H1 (cell line): ENCODE measurements at regions not wholly inside any gene's neighbourhood (a gene's known extent, or its start where the extent isn't known, plus 50 kb on each side); places are given as distances from the start of the nearest gene placed in this dataset.

ENCODE experiments used
- BCL11A ChIP-seq, 2 experiments: IDR thresholded peaks; one replicate each; pipeline ENCODE4 v1.6.1; 2011; ENCODE audit warnings: low read depth in 2 of 2, low read length in 2 of 2, mild to moderate bottlenecking in 2 of 2
- CEBPB ChIP-seq: IDR thresholded peaks from 2 replicates; pipeline ENCODE4 v1.6.1; 2012; ENCODE audit warnings: low read depth, low read length
- FOSL1 ChIP-seq: IDR thresholded peaks from 2 replicates; pipeline ENCODE4 v1.6.1; 2011; ENCODE audit warnings: mild to moderate bottlenecking, low read depth, low read length, moderate library complexity; ENCODE audit not compliant: insufficient read depth
- GABPA ChIP-seq: IDR thresholded peaks from 2 replicates; pipeline ENCODE4 v1.6.1; 2011; ENCODE audit warnings: mild to moderate bottlenecking, low read length, moderate library complexity, borderline replicate concordance; ENCODE audit not compliant: insufficient read depth
- JUN ChIP-seq: IDR thresholded peaks from 2 replicates; pipeline ENCODE4 v1.6.1; 2011; ENCODE audit warnings: low read depth, mild to moderate bottlenecking, improper control_type of control experiment, low read length
- POLR2A ChIP-seq, 2 experiments: IDR thresholded peaks; 1 replicate in 1 of 2; 2 replicates in 1 of 2; pipeline ENCODE4 v1.6.1; 2011; ENCODE audit warnings: low read depth in 2 of 2, low read length in 2 of 2, mild to moderate bottlenecking in 2 of 2; ENCODE audit errors: control extremely low read depth in 1 of 2
- POLR2AphosphoS5 ChIP-seq: IDR thresholded peaks from 2 replicates; pipeline ENCODE4 v1.6.1; 2011; ENCODE audit warnings: low read depth, low read length
- RAD21 ChIP-seq, 2 experiments: IDR thresholded peaks in 1 of 2; conservative IDR thresholded peaks in 1 of 2; 2 replicates each; pipeline ENCODE4 v1.6.1; 2011; ENCODE audit warnings: low read depth in 2 of 2, low read length in 2 of 2, improper control_type of control experiment in 1 of 2, inconsistent platforms in 1 of 2, mild to moderate bottlenecking in 1 of 2, moderate library complexity in 1 of 2
- SIRT6 ChIP-seq: IDR thresholded peaks from one replicate; pipeline ENCODE4 v1.7.1; 2012; ENCODE audit warnings: low read length, inconsistent platforms
- SP1 ChIP-seq: IDR thresholded peaks from 2 replicates; pipeline ENCODE4 v1.6.1; 2011; ENCODE audit warnings: low read depth, low read length
- TF ChIP-seq, protein P1 (sequence below), 3 experiments: IDR thresholded peaks; 1 replicate in 2 of 3; 2 replicates in 1 of 3; pipeline versions ENCODE4 v1.5.1 to v1.6.1; 2011; ENCODE audit warnings: low read length in 3 of 3, mild to moderate bottlenecking in 3 of 3, inconsistent platforms in 2 of 3, low read depth in 1 of 3, moderate library complexity in 1 of 3; ENCODE audit not compliant: insufficient read depth in 1 of 3; ENCODE audit errors: control extremely low read depth in 1 of 3
- TF ChIP-seq, protein P2 (sequence below): IDR thresholded peaks from 2 replicates; pipeline ENCODE4 v1.6.1; 2012; ENCODE audit warnings: inconsistent platforms
- TF ChIP-seq, protein P3 (sequence below): IDR thresholded peaks from 2 replicates; pipeline ENCODE4 v1.6.1; 2012; ENCODE audit warnings: low read length, inconsistent platforms
- TF ChIP-seq, protein P4 (sequence below): IDR thresholded peaks from 2 replicates; pipeline ENCODE4 v1.6.1; 2011; ENCODE audit warnings: low read depth, mild to moderate bottlenecking, low read length; ENCODE audit not compliant: insufficient read depth

DNA sequence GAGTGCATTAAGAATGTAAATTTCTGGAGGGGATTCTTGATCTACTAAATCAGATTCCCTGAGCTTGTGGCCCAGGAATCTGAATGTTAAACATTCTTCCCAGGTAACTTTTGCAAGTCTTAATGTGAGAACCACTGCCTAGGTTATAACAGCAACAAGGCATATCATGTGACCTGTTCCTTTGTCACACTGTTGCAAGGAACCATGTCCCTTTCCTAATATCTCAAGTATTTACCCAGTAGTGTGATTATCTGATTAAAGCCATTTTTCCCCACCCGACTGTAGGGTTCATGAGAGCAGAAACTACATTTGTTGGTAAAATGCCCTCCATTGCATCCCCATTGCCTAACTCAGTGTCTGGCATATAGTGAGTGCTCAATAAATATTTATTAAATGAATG is 112.9 kb upstream of the ATP1A1 start:
- no peak for TF ChIP-seq POLR2A (IDR thresholded peaks at IDR 0.05; ENCODE audit: control extremely low read depth in 1 of 2, low read depth in 2 of 2, low read length in 2 of 2)
- no peak for TF ChIP-seq SP1
- no peak for TF ChIP-seq SIRT6
- TF ChIP-seq POLR2AphosphoS5 = no peak
- TF ChIP-seq RAD21 (IDR thresholded peaks at IDR 0.05 in 1 of 2, conservative IDR thresholded peaks at IDR 0.05 in 1 of 2; ENCODE audit: low read depth in 2 of 2, low read length in 2 of 2) = no peak
- TF ChIP-seq, protein P1, sequence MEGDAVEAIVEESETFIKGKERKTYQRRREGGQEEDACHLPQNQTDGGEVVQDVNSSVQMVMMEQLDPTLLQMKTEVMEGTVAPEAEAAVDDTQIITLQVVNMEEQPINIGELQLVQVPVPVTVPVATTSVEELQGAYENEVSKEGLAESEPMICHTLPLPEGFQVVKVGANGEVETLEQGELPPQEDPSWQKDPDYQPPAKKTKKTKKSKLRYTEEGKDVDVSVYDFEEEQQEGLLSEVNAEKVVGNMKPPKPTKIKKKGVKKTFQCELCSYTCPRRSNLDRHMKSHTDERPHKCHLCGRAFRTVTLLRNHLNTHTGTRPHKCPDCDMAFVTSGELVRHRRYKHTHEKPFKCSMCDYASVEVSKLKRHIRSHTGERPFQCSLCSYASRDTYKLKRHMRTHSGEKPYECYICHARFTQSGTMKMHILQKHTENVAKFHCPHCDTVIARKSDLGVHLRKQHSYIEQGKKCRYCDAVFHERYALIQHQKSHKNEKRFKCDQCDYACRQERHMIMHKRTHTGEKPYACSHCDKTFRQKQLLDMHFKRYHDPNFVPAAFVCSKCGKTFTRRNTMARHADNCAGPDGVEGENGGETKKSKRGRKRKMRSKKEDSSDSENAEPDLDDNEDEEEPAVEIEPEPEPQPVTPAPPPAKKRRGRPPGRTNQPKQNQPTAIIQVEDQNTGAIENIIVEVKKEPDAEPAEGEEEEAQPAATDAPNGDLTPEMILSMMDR (IDR thresholded peaks at IDR 0.05; ENCODE audit: control extremely low read depth in 1 of 3, insufficient read depth in 1 of 3, low read depth in 1 of 3, low read length in 3 of 3) = no peak
- TF ChIP-seq, protein P2, sequence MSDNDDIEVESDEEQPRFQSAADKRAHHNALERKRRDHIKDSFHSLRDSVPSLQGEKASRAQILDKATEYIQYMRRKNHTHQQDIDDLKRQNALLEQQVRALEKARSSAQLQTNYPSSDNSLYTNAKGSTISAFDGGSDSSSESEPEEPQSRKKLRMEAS = no peak
- TF ChIP-seq, protein P3, sequence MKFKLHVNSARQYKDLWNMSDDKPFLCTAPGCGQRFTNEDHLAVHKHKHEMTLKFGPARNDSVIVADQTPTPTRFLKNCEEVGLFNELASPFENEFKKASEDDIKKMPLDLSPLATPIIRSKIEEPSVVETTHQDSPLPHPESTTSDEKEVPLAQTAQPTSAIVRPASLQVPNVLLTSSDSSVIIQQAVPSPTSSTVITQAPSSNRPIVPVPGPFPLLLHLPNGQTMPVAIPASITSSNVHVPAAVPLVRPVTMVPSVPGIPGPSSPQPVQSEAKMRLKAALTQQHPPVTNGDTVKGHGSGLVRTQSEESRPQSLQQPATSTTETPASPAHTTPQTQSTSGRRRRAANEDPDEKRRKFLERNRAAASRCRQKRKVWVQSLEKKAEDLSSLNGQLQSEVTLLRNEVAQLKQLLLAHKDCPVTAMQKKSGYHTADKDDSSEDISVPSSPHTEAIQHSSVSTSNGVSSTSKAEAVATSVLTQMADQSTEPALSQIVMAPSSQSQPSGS = no peak
- no peak for TF ChIP-seq GABPA
- no peak for TF ChIP-seq FOSL1
- TF ChIP-seq CEBPB = no peak
- TF ChIP-seq, protein P4, sequence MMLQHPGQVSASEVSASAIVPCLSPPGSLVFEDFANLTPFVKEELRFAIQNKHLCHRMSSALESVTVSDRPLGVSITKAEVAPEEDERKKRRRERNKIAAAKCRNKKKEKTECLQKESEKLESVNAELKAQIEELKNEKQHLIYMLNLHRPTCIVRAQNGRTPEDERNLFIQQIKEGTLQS = no peak
- TF ChIP-seq BCL11A (IDR thresholded peaks at IDR 0.05; ENCODE audit: low read depth in 2 of 2, low read length in 2 of 2) = no peak
- no peak for TF ChIP-seq JUN
